K562 (cell line): ENCODE measurements at regions not wholly inside any gene's neighbourhood (a gene's known extent, or its start where the extent isn't known, plus 50 kb on each side); places are given as distances from the start of the nearest gene placed in this dataset.

Experiments
- GATAD2A ChIP-seq: fragments of 450-650 bp; IDR thresholded peaks from 2 replicates; pipeline ENCODE4 v1.6.1; 2017
- NR3C1 ChIP-seq: sonication (generic); formaldehyde crosslinking; IDR thresholded peaks from 2 replicates; pipeline ENCODE4 v1.8.1; 2022; ENCODE audit warnings: missing genetic modification reagents
- POLR2G ChIP-seq: fragments of 200-400 bp; formaldehyde crosslinking; IDR thresholded peaks from 2 replicates; pipeline ENCODE4 v1.6.1; 2017; ENCODE audit warnings: low read depth, mild to moderate bottlenecking, antibody characterized with exemption, low read length, moderate library complexity
- RAD21 ChIP-seq, 2 experiments: fragments of 250-450 bp in 1 of 2; fragments of 450-650 bp in 1 of 2; sonication (Bioruptor Pico) in 1 of 2; formaldehyde crosslinking in 1 of 2; IDR thresholded peaks in 1 of 2; conservative IDR thresholded peaks in 1 of 2; 2 replicates each; pipeline versions ENCODE4 v1.4.0 to v1.8.0; 2020 to 2022; ENCODE audit warnings: mild to moderate bottlenecking in 2 of 2, moderate library complexity in 1 of 2
- SMARCB1 ChIP-seq: IDR thresholded peaks from 2 replicates; pipeline ENCODE4 v1.6.1; 2011; ENCODE audit warnings: improper control_type of control experiment, low read depth; ENCODE audit not compliant: insufficient read length
- YBX1 ChIP-seq: fragments of 450-650 bp; IDR thresholded peaks from 2 replicates; pipeline ENCODE4 v1.7.1; 2016; ENCODE audit warnings: mild to moderate bottlenecking

DNA sequence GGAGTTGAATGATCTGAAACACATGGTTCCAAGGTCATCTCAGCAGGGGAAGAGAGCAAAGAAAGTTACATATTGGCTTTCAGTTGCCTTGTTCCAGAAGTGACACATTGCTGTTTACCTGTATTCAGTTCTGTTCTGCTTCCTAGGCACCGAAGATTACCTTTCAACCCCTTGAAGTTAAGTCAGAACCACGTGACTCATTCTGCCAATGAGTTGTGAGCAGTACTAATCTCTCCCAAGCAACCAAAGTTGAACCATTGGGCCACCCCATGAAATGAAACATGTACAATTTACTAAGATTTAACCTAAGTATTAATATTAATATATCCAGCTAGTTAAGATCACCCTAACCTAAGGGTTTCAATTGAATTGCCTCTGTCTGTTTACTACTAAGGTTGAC is 439.2 kb upstream of the MAF start:
- TF ChIP-seq YBX1: no peak
- no peak for TF ChIP-seq GATAD2A
- no peak for TF ChIP-seq NR3C1 (CRISPR knock-in tag)
- no peak for TF ChIP-seq SMARCB1
- no peak for TF ChIP-seq RAD21 (CRISPR knock-in tag; conservative IDR thresholded peaks at IDR 0.05 in 1 of 2, IDR thresholded peaks at IDR 0.05 in 1 of 2)
- TF ChIP-seq POLR2G: no peak
